Ishikawa (cell line): ENCODE measurements at regions not wholly inside any gene's neighbourhood (a gene's known extent, or its start where the extent isn't known, plus 50 kb on each side); places are given as distances from the start of the nearest gene placed in this dataset.

Experiments
- CEBPB ChIP-seq: IDR thresholded peaks from 2 replicates; pipeline ENCODE4 v1.6.1; 2012
- CREB1 ChIP-seq: IDR thresholded peaks from 2 replicates; pipeline ENCODE4 v1.6.1; 2012; ENCODE audit warnings: low read depth
- EGR1 ChIP-seq: IDR thresholded peaks from 2 replicates; pipeline ENCODE4 v1.6.1; 2012
- NFIC ChIP-seq: IDR thresholded peaks from 2 replicates; pipeline ENCODE4 v1.6.1; 2012
- RAD21 ChIP-seq: IDR thresholded peaks from 2 replicates; pipeline ENCODE4 v1.6.1; 2012; ENCODE audit warnings: low read depth
- TAF1 ChIP-seq: IDR thresholded peaks from 2 replicates; pipeline ENCODE4 v1.6.1; 2012; ENCODE audit warnings: low read depth, mild to moderate bottlenecking
- YY1 ChIP-seq: IDR thresholded peaks from 2 replicates; pipeline ENCODE4 v1.6.1; 2012; ENCODE audit warnings: low read depth
- ZBTB7A ChIP-seq: IDR thresholded peaks from 2 replicates; pipeline ENCODE4 v1.6.1; 2012; ENCODE audit warnings: low read depth
- TF ChIP-seq, protein P1 (sequence below): IDR thresholded peaks from 2 replicates; pipeline ENCODE4 v1.6.1; 2012
- TF ChIP-seq, protein P2 (sequence below): IDR thresholded peaks from 2 replicates; pipeline ENCODE4 v1.6.1; 2012

DNA sequence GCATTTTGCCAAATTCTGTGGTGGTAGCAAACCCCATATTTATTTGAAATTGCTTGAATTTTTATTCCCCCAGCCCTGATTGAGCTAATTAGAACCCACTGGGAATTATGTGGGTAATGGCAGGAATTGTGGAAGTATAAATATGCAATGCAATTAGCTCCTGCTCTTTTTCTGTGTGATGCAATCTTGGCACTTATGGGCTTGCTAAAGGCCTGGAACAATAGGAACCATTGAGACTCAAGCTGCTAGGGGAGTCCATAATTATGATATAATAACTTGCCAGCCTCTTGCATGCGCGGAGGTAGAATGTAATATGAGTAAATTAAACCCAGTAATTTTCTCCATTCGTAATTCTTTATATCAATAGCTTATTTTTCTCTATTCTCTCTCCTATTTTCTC, 267.6 kb upstream of the THSD7B start:
- TF ChIP-seq TAF1 = no peak
- TF ChIP-seq NFIC = no peak
- TF ChIP-seq RAD21 = no peak
- TF ChIP-seq, protein P1, sequence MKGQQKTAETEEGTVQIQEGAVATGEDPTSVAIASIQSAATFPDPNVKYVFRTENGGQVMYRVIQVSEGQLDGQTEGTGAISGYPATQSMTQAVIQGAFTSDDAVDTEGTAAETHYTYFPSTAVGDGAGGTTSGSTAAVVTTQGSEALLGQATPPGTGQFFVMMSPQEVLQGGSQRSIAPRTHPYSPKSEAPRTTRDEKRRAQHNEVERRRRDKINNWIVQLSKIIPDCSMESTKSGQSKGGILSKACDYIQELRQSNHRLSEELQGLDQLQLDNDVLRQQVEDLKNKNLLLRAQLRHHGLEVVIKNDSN = no peak
- TF ChIP-seq YY1 = no peak
- no peak for TF ChIP-seq ZBTB7A
- no peak for TF ChIP-seq EGR1
- TF ChIP-seq CEBPB = peak; percentile 70
- TF ChIP-seq CREB1 = no peak
- TF ChIP-seq, protein P2, sequence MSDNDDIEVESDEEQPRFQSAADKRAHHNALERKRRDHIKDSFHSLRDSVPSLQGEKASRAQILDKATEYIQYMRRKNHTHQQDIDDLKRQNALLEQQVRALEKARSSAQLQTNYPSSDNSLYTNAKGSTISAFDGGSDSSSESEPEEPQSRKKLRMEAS = no peak
